GM18508 (cell line): ENCODE measurements at regions not wholly inside any gene's neighbourhood (a gene's known extent, or its start where the extent isn't known, plus 50 kb on each side); places are given as distances from the start of the nearest gene placed in this dataset.

Experiments used
- ATAC-seq: cut with Tn5 transposase; IDR thresholded peaks from one replicate; pipeline ENCODE4 v1.9.1; 2021; ENCODE audit warnings: moderate number of reproducible peaks; ENCODE audit not compliant: insufficient read depth, unreplicated experiment

DNA sequence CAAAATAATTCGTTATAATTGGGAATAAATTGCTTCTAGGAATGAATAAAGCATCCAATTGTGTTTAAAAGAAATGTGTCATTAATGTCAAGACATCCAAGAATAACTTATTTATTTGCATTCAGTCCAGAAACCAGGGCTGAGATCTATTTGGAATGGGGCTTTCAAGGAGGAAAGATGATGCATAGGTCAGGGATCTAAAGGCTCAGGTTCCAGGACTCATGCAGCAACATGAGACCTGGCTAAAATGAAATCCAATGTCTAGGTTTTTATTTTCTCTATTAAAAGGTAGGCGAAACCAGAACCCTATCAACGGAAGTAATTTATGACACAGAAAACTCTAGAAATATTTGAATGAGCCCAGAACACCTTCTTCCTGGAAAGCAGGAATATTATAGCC is 376.8 kb downstream of the SEC16B start:
- no peak for ATAC-seq

DNA sequence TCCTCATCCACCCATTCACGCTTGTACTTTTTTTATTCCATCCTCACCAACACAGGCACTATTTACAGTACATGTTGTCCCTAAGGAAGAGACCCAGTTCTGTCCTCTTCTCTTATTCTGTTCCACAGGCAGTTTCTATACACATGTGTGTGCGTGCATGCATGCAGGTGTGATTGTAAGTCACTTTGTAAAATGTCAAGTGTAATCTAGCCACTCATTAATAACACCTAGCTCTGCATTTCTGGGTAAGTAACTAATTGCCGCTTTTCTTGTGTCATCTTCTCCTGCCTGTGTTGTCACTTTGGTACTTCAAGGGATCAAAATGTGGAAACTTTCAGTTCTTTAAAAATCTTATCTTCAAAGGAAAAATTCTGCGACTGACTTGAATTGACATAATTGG is 377.2 kb downstream of the SEC16B start:
- ATAC-seq, result no peak

DNA sequence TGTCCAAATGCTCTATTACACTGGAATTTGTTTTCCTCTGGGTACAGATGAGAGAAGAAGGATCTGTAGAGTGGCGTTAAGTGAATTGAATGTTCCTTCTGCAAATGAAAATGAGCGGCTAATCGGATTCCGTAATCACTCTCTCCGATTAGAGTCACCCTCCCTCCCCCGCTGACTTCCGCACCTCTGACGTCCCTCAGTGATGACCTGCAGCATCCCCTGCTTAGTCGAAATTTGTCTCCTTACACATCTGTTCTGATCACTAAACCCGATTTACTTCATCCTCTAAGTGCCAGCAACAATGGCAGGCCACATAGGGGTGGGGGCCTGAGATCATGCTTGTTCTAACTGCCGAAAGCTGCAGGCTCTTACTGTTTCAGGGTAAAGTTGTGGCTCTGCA is 378.7 kb downstream of the SEC16B start:
- no peak for ATAC-seq

DNA sequence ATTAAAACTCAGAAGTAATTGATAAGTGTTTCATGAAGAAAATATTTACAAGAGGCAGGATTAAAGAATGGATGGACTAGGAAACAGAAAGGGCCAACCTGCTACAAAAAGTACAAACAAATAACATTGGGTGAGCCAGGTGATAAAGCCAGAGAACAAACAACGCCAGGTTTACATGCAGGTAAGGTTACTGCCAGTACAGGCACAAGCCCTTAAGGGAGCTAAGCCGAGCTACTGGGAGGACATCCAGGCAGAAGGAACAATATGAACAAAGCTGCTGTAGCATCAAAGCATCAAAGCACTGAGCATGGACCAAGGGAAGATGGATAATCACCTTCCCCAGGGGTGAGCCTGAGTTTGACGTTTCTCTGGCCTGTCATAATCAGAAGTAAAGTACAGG is 380.7 kb downstream of the SEC16B start:
- no peak for ATAC-seq

DNA sequence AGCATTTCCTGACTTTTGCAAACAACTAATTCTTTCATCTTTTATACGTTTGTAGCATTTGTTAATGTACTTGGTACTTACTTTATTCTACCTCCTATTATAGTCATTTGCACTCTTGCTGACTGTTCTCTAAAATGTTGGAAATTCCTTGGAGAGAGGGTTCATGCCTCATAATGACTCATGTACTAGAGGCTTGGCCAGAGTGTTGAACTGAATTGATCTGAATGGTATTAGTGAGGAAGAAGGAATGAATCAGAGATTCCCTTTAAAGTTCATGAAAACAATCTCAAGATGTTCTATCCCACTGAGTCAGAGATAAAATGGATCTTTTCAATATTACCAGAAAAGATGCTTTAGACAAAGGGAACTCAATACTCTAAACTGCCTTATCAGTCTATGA is 383.4 kb downstream of the SEC16B start:
- ATAC-seq, result no peak

DNA sequence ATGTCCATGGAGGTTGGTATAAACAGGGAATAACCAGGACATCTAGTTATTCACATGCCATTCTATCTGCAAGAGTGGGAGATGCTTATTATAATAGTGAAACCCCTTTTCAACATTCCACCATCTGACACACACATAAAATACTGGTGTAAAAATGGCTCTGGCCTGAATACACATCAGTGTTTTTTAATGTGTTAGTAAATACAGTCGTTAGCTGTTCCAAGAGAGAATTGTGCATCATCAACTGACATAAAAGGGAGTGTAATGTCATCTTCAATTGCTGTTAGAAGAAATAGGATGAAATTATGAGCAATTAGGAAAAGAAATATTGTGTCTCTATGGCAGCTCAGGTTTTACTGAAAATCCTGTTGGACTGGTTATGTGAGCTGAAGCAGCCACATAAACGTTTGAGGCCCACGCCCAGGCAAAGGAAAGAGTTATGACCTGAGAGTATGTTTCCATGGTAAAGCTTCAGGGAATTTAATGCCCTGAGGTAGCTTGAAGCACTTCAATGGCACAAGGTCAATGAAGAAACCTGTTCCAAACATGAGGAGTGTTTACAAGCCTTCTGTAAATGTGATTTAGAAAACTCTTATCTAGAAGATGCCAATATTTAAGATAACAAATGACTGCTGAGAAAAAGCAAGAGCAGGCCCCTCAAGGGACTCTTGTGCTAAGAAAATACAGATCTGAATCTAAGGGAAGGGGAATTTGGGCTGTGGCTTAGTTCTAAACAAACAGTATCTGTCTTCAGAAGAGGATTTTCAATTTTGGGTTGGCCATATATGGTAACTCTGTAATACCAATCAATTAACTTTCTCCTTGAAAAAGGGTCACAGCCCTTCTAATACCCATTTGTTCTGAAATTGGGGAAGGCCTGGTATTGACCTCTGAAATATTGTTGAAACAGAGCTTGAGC is 384.3 kb downstream of the SEC16B start:
- ATAC-seq, result no peak

DNA sequence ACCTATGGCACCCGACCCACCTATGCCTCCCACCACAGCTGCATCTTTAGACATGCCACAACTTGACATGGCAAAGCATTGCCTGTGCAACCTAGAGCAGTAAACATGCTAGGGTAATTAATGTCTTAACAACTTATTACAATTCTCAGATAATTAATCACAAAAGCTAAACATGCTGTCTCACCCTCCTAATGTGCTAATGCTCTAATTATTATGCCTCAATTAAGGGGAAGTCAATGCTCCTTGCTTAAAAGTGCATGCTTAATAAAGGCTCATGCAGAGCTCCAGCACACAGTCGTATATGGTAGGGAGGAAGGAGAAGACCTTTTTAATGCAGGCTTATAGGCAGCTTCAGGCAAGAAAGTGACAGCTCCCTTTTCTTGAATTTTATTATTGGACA is 396.0 kb downstream of the SEC16B start:
- no peak for ATAC-seq

DNA sequence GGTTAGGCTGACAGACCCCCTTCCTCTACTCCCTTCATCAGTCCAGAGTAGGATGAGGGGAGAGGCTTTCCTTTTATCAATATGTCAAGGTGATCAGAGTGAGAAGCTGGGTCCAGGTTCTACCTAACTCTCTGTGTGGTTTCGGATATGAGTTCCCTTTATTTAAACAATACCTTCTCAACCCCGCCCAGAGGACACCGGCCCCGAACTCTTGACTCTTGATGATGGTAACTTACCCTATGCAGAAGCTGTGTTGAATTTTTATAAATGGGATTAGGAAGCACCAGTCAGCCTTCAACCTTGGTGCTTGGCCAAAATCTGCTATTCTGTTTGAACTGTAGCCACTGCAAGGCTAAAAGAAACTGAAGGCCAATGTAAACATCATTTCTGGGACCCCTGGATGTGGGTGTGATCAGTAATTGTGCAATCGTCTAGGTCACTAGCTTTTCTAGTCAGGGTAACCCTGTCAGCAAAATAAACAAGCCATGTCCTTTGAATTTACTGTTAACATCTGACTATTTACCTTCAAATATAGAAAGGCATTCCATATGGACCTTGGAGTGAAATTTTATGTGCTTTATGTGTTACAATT is 398.3 kb downstream of the SEC16B start:
- ATAC-seq, result no peak

DNA sequence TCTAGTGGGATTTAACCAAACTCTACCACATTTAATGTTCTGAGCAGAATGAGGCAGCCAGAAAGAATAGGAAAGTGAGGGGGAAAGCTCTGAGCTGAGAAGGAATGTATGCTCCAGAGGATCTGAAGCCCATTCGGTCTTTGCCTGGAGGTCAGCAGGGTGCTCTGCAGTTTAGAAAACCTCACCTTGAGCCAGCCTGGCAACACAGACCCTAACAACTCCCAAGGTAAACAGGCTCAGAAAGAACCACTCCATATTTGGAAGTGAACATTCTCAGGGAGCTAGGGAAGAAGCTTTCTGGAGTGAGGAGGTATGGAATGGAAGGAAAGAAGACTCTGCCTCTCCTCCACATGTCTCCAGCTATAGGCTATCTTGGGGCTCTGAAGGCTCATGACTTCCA is 398.8 kb downstream of the SEC16B start:
- ATAC-seq, result no peak

DNA sequence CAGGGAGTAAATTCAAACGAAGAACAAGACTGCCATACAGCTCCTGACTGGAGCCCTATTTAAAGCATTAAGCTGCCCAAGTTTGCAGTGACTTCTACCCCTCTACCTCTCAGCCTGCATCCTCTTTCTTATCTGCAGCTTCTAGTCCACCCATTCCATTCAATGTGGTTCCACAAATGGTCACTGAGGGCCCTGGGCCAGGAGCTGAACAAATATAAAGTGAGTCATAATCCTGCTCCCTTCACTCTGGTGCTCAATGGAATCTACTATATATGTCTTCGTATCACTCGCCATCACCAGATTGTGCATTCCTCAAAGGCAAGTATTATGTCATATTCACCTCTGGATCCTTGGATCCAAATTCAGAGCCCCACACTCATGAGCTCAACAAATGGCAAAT is 398.7 kb downstream of the BRINP2 start:
- ATAC-seq, result no peak

DNA sequence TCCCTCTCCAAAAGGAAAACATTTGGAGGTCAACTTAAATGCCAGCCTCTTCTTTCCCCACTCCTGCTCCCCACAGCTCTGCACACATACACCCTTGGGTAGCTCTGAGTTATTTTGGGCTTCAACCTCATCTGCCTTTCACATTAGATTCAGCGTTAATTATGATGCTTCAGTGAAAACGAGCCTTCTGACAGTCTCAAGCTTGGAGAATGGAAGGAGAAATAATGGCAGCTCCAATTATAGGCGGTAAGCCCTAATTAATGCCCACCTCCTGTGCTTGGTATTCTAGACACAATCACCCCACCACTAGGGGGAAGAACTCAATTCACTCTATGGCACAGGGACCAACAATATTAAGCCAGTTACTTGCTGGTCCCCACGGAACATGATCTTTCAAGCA is 397.9 kb downstream of the BRINP2 start:
- ATAC-seq, result no peak

DNA sequence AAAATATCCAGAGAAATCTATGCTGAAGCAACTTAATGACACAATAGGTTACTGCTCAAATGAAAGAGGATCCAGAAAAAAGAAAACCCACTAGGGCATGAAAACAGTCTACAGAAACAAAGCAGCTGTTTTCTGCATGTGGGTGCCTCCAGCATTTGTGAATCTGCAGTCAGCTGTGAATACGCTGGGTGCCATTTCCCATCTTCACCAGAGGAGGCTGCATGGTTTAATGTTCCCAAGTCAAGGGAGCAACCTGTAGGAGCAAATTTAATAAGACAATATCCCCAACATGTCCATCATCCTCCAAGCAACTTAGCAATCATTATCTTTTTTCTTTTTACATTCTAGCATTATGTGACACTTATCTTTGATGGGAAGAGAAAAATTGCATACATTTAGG is 396.6 kb downstream of the BRINP2 start:
- no peak for ATAC-seq

DNA sequence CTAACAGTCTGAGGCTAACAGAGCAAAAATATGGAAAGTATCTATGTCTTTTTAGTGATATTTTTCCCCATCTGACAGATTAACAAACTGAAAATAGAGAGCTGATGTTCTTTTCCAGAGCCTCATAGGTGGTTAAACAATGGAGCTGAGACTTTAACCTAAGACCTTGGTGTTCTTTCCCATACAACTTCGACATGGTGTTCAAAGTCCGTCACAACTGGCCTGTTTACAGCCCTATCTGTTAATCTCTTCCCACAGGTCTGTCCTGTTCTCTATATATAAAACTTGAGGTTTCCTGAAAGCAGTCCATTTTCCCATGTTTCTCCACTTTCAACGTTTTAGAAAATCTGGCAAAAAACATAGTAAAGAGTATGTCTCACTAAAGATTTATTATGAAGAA is 395.7 kb downstream of the BRINP2 start:
- no peak for ATAC-seq

DNA sequence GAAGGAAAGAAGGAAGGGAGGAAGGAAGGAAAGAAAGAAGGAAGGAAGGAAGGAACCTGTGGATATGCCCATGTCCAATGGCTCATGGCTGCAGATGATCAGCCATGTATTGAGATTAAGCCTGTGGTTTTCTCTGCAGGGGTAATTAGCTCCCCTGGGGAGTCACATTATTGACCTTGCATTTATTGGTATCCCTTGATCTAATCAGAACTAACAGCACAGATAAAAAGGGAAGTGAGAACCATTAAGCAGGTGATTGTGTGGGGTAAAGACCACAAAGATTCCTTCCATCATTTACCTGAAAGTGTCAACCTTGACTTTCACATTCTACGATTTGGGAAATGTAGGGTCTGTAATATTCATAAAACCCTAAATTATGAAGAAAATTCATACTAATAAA is 390.7 kb downstream of the BRINP2 start:
- ATAC-seq, result no peak

DNA sequence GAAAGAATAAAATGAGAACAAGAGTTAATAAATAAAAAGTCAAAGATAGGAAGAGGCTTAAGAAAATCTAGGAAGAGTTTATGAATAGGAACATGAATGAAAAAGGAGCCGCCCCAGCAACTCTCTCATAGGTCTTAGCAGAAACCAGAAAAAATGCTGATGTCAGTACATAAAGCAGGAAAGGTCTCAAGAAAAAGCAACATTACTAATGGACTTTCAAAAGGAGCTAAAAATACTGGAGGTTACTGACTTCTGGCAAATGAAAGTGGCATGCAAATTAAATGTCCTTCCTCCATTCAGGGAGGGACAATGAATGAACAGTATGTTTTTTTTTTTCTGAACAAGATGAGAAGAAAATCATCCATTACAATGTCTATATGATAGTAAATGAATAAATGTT is 387.6 kb downstream of the BRINP2 start:
- ATAC-seq, result no peak

DNA sequence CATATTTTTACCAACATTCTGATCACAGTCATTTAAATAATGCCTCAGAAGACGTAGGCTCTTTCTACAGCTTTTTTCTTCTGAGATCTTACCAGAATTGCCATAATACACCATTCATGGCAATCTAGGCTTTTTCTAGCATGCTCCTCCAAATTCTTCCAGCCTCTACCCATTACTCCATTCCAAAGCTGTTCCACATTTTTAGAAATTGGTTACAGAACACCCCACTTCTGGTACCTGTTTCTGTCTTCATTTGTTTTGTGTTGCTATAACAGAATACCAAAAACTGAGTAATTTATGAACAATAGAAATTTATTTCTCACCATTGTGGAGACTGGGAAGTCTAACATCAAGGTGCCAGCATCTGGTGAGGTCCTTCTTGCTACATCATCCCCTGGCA is 385.4 kb downstream of the BRINP2 start:
- ATAC-seq, result no peak

DNA sequence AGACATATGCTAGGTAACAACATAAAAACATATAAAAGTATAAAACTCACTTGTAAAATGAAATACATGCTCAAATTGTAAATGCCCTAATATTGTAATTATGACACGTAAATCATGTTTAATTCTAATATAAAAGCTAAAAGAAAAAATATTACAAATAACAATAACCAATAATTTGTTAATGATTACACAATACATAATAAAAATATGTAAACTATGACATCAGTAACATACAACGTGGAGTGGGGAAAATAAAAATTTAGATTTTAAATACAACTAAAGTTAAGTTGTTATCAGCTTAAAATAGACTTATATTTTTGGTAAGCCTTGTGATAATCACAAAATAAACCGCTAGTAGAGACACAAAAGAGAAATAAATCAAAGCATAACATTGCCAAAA is 376.4 kb downstream of the BRINP2 start:
- ATAC-seq, result no peak

DNA sequence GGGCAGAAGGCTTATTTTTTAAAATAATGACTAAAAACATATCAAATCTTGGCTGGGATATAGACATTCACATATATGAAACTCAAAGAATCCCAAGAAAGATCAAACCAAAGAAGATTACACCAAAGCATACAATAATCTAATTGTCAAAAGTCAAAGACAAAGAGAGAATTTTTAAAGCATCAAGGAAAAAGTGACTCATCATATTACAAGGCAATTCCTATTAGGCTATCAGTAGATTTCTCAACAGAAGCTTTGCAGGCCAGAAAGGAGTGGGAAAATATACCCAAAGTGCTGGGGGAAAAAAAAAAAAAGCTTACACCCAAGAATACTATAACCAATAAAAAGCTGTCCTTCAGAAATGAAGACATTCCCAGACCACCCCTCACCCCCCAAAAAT is 375.6 kb downstream of the BRINP2 start:
- ATAC-seq, result no peak

DNA sequence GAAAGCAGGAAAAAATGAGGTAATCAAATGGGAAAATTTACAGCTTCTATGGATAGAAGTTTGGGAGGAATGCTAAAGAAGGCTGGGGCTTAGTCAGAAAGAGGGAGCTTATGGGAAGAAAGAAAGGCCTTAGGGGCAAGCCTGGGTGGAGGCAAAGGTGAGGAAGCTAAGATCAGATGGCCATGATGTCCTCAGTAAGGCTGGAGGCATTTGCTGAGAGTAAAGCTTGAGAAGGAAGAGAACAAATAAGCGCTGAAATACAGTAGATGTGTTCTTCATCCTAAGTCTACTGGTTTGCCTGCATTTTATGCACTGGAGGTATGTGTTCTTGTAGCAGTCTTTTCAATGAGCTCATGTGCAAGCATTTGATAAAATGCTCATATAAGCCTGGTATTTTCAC is 355.4 kb downstream of the BRINP2 start:
- no peak for ATAC-seq

DNA sequence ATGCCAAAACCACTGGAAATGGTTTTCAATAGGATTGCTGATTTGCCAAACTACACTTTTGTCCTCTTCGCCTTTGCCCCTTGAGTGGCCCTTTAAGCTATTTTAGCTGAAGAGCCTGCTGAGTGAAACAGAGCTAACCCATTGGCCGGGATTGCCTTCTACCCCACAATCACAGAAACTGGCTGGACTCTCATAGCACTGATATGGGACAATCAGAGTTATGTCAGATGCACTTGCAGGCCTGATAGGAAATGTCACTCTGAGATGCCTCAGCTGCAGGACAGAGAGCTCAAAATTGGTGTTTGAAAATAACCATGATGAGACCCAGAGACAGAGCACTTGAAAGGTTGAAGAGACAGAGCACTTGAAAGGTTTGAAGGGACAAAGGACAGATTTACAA is 354.4 kb downstream of the BRINP2 start:
- ATAC-seq, result no peak

DNA sequence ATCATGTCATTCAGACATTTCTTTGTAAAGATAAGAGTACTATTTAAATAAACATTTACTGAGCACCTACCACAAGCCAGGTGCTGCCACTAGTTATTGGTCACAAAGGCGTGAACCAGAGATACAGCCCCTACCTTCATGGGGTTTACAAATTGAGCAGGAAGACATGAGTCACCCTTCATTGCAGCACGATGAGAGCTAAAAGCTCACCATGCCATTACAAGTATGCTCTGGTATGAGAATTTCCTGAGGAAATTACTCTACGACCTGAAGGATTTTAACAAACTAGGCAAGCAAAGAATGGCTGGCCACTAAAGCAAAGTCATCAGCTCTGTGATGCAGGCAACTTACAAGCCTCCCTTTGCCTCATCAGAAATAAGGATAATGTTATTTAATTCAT is 346.8 kb downstream of the BRINP2 start:
- no peak for ATAC-seq

DNA sequence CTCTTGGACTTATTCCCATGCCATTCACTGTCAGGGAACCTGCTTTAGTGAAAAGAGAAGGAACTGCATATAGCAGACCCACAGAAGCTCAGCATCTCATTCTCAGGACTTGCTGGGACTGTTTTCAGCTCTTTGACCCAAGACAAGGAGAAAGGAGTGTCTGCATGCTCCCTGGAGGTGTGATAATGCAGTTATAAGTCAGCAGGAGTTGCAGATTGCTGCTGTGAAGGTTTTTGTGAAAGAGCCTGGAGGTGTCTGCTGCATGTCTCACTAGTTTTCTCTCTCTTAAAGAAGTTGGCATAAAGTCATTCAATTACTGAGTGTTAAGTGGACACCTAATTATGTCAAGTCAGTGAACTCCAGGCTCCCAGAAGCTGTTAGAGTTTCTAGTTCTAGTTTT is 343.4 kb downstream of the BRINP2 start:
- ATAC-seq, result no peak
